ENCODE measurements at regions not wholly inside any gene's neighbourhood (a gene's known extent, or its start where the extent isn't known, plus 50 kb on each side); places are given as distances from the start of the nearest gene placed in this dataset.

GRCh38 chr3:23685541-23686258 lies 120.1 kb upstream of the UBE2E1 start:
- TF ChIP-seq EP300 (IDR thresholded peaks at IDR 0.05) (no peak), CTCF (IDR thresholded peaks at IDR 0.05) (no peak)
